Keratinocyte (primary cell): ENCODE measurements at regions not wholly inside any gene's neighbourhood (a gene's known extent, or its start where the extent isn't known, plus 50 kb on each side); places are given as distances from the start of the nearest gene placed in this dataset.

Source experiments
- DNase-seq: peaks from one replicate; pipeline ENCODE4 v3.0.0-alpha.2; 2011; ENCODE audit warnings: low read depth, missing footprints, low spot score
- FAIRE-seq: peaks from 2 replicates; lab custom pipeline; 2011; peaks lifted over from hg19 to GRCh38; lab: Jason Lieb, UNC
- H2AFZ ChIP-seq: 2 replicates; pipeline ENCODE4 v1.6.0; 2012; ENCODE audit warnings: low read length, control low read depth, inconsistent platforms; ENCODE audit not compliant: control insufficient read depth
- H3K27ac ChIP-seq: 2 replicates; pipeline ENCODE4 v1.5.1; 2011; ENCODE audit warnings: low read length; ENCODE audit not compliant: control insufficient read depth, insufficient read depth
- H3K27me3 ChIP-seq: 3 replicates; pipeline ENCODE4 v1.6.0; 2011; ENCODE audit warnings: low read length; ENCODE audit not compliant: control insufficient read depth, insufficient read depth; ENCODE audit errors: extremely low read depth
- H3K36me3 ChIP-seq, 2 experiments: 2 replicates in 1 of 2; 3 replicates in 1 of 2; pipeline ENCODE4 v1.5.1; 2011; ENCODE audit warnings: low read length in 2 of 2, mild to moderate bottlenecking in 1 of 2; ENCODE audit not compliant: control insufficient read depth in 2 of 2, insufficient read depth in 2 of 2; ENCODE audit errors: extremely low read depth in 1 of 2
- H3K4me1 ChIP-seq: 3 replicates; pipeline ENCODE4 v1.5.1; 2011; ENCODE audit warnings: low read length; ENCODE audit not compliant: control insufficient read depth, insufficient read depth; ENCODE audit errors: extremely low read depth
- H3K4me2 ChIP-seq: 3 replicates; pipeline ENCODE4 v1.6.0; 2011; ENCODE audit warnings: low read depth, low read length; ENCODE audit not compliant: control insufficient read depth, insufficient read depth; ENCODE audit errors: extremely low read depth
- H3K4me3 ChIP-seq, 3 experiments: fragments of 200-600 bp in 1 of 3; sonication (generic) in 1 of 3; 2 replicates in 2 of 3; 3 replicates in 1 of 3; pipeline ENCODE4 v1.5.1; 2011 to 2016; ENCODE audit warnings: low read length in 3 of 3, mild to moderate bottlenecking in 3 of 3, control low read depth in 2 of 3, inconsistent platforms in 1 of 3, low read depth in 1 of 3, mixed read lengths in 1 of 3, mixed run types in 1 of 3, moderate library complexity in 1 of 3; ENCODE audit not compliant: control insufficient read depth in 2 of 3, insufficient read depth in 2 of 3; ENCODE audit errors: extremely low read depth in 1 of 3
- H3K79me2 ChIP-seq: 2 replicates; pipeline ENCODE4 v1.6.0; 2012; ENCODE audit warnings: low read length; ENCODE audit not compliant: control insufficient read depth, insufficient read depth
- H3K9ac ChIP-seq: 3 replicates; pipeline ENCODE4 v1.6.0; 2011; ENCODE audit warnings: low read length; ENCODE audit not compliant: control insufficient read depth, insufficient read depth; ENCODE audit errors: extremely low read depth
- H3K9me1 ChIP-seq: 3 replicates; pipeline ENCODE4 v1.6.0; 2011; ENCODE audit warnings: low read length; ENCODE audit not compliant: control insufficient read depth, insufficient read depth; ENCODE audit errors: extremely low read depth
- H3K9me3 ChIP-seq: 2 replicates; pipeline ENCODE4 v1.5.1; 2012; ENCODE audit warnings: low read depth, low read length; ENCODE audit not compliant: control insufficient read depth
- H4K20me1 ChIP-seq: 3 replicates; pipeline ENCODE4 v1.6.0; 2011; ENCODE audit warnings: low read length; ENCODE audit not compliant: control insufficient read depth, insufficient read depth; ENCODE audit errors: extremely low read depth
- EZH2 ChIP-seq: IDR thresholded peaks from one replicate; pipeline ENCODE4 v1.6.1; 2012; ENCODE audit warnings: inconsistent platforms, mild to moderate bottlenecking, low read length, moderate library complexity
- dilution Hi-C: fragments of 300-500 bp; cut with MboI; formaldehyde crosslinking; loops from one replicate; pipeline ENCODE4 v1.7.0; 2020; ENCODE audit warnings: low sequenced_read_pairs; ENCODE audit not compliant: extremely low pct_ligation_motif_present
- TF ChIP-seq, protein P1 (sequence below), 3 experiments: IDR thresholded peaks in 1 of 3; conservative IDR thresholded peaks in 1 of 3; optimal IDR thresholded peaks in 1 of 3; 2 replicates in 2 of 3; 3 replicates in 1 of 3; pipeline versions ENCODE3 to v1.5.1; 2011; ENCODE audit warnings: low read length in 3 of 3, mild to moderate bottlenecking in 3 of 3, moderate library complexity in 2 of 3, control low read depth in 1 of 3, inconsistent platforms in 1 of 3; ENCODE audit not compliant: insufficient read depth in 2 of 3; ENCODE audit errors: extremely low read depth in 1 of 3

GRCh38 chr14:56025191-56025590 is 93.0 kb upstream of the PELI2 start:
- Histone ChIP-seq H3K9ac (no peak overlapping the region), H3K4me3 (no peak overlapping the region), H3K9me1 (no peaks in the 10 kb centered on the region), H3K27me3 (no peaks in the 10 kb centered on the region), H3K27ac (no peak overlapping the region), H2AFZ (no peak overlapping the region), H3K4me1 (no peaks in the 10 kb centered on the region), H3K4me2 (no peak overlapping the region), H3K9me3 (no peaks in the 10 kb centered on the region), H4K20me1 (no peaks in the 10 kb centered on the region), H3K79me2 (no peaks in the 10 kb centered on the region), H3K36me3 (no peaks in the 10 kb centered on the region)
- dilution Hi-C loops = no loop called here
- TF ChIP-seq, protein P1, sequence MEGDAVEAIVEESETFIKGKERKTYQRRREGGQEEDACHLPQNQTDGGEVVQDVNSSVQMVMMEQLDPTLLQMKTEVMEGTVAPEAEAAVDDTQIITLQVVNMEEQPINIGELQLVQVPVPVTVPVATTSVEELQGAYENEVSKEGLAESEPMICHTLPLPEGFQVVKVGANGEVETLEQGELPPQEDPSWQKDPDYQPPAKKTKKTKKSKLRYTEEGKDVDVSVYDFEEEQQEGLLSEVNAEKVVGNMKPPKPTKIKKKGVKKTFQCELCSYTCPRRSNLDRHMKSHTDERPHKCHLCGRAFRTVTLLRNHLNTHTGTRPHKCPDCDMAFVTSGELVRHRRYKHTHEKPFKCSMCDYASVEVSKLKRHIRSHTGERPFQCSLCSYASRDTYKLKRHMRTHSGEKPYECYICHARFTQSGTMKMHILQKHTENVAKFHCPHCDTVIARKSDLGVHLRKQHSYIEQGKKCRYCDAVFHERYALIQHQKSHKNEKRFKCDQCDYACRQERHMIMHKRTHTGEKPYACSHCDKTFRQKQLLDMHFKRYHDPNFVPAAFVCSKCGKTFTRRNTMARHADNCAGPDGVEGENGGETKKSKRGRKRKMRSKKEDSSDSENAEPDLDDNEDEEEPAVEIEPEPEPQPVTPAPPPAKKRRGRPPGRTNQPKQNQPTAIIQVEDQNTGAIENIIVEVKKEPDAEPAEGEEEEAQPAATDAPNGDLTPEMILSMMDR (optimal IDR thresholded peaks at IDR 0.05 in 1 of 3, IDR thresholded peaks at IDR 0.05 in 1 of 3, conservative IDR thresholded peaks at IDR 0.05 in 1 of 3; ENCODE audit: extremely low read depth in 1 of 3, insufficient read depth in 2 of 3, low read length in 3 of 3) = no peak
- no peak for TF ChIP-seq EZH2
- FAIRE-seq (no peak), DNase-seq (no peak)

GRCh38 chr14:56026506-56026905 is 91.7 kb upstream of the PELI2 start:
- TF ChIP-seq EZH2 = no peak
- TF ChIP-seq, protein P1 (optimal IDR thresholded peaks at IDR 0.05 in 1 of 3, IDR thresholded peaks at IDR 0.05 in 1 of 3, conservative IDR thresholded peaks at IDR 0.05 in 1 of 3; ENCODE audit: extremely low read depth in 1 of 3, insufficient read depth in 2 of 3, low read length in 3 of 3) = no peak
- Histone ChIP-seq H3K4me1 (no peaks in the 10 kb centered on the region), H3K27ac (no peak overlapping the region), H3K9ac (no peak overlapping the region), H3K9me1 (no peaks in the 10 kb centered on the region), H3K27me3 (peaks cover 3% of the 10 kb centered on the region), H3K79me2 (no peaks in the 10 kb centered on the region), H3K4me2 (no peak overlapping the region), H2AFZ (no peak overlapping the region), H3K9me3 (no peaks in the 10 kb centered on the region), H3K36me3 (no peaks in the 10 kb centered on the region), H3K4me3 (no peak overlapping the region), H4K20me1 (no peaks in the 10 kb centered on the region)
- DNase-seq (no peak), FAIRE-seq (no peak)
- dilution Hi-C loops = no loop called here
